HCT116 (cell line): ENCODE measurements at regions not wholly inside any gene's neighbourhood (a gene's known extent, or its start where the extent isn't known, plus 50 kb on each side); places are given as distances from the start of the nearest gene placed in this dataset.

Experiments
- ATAC-seq: fragments of 200-7000 bp; cut with Tn5 transposase; 2 replicates; pipeline ENCODE4 v1.9.1; 2020; ENCODE audit warnings: mild to moderate bottlenecking, moderate library complexity
- BruUV-seq: library from RNA; stranded (reverse); fragments of 400-500 nt; replicated peaks from 2 replicates; lab custom pipeline; 2021; lab: Mats Ljungman, UMichigan
- CTCF ChIA-PET: fragments of 300-600 bp; sonication (Branson Sonifier 250); formaldehyde crosslinking; loops from one replicate; lab custom pipeline; 2021; ENCODE audit warnings: antibody characterized with exemption; lab: Charles Lee
- POLR2A ChIA-PET: fragments of 300-600, 350-600 bp; sonication (Branson Sonifier 250); formaldehyde crosslinking; loops from one replicate; lab custom pipeline; 2021; ENCODE audit warnings: antibody characterized with exemption; lab: Charles Lee
- RAD21 ChIA-PET, 2 experiments: fragments of 300-600 bp; sonication (Branson Sonifier 250); formaldehyde crosslinking; loops; one replicate each; lab custom pipeline; 2023; ENCODE audit warnings: low total read pairs in 2 of 2; ENCODE audit not compliant: uncharacterized antibody in 2 of 2, unreplicated experiment in 2 of 2, low non-redundant PET in 1 of 2; lab: Charles Lee
- DNase-seq: peaks from one replicate; pipeline ENCODE4 v3.0.0-alpha.2; 2010; ENCODE audit warnings: low read depth, low spot score
- H2AFZ ChIP-seq: fragments of 200-600 bp; shearing (Covaris generic), sonication (generic); 2 replicates; pipeline ENCODE4 v1.6.1; 2017; ENCODE audit warnings: low read depth, mixed run types, mixed read lengths, antibody characterized with exemption, low read length; ENCODE audit not compliant: poor library complexity, severe bottlenecking
- H3K27ac ChIP-seq: 2 replicates; pipeline ENCODE4 v1.5.1; 2012; ENCODE audit warnings: low read depth, low read length
- H3K27me3 ChIP-seq: fragments of 200-600 bp; sonication (generic); 2 replicates; pipeline ENCODE4 v1.6.1; 2016; ENCODE audit warnings: mixed run types, low read length, mixed read lengths; ENCODE audit not compliant: insufficient read depth
- H3K36me3 ChIP-seq, 2 experiments: fragments of 200-500 bp in 1 of 2; fragments of 200-600 bp in 1 of 2; sonication (Bioruptor generic) in 1 of 2; sonication (generic) in 1 of 2; 2 replicates each; pipeline versions ENCODE4 v1.5.1 to v1.6.1; 2014 to 2016; ENCODE audit warnings: low read length in 2 of 2, inconsistent platforms in 1 of 2, mixed read lengths in 1 of 2, mixed run types in 1 of 2; ENCODE audit not compliant: insufficient read depth in 2 of 2, control insufficient read depth in 1 of 2
- H3K4me1 ChIP-seq, 2 experiments: fragments of 200-600 bp in 1 of 2; sonication (generic) in 1 of 2; 2 replicates each; pipeline versions ENCODE4 v1.5.1 to v1.6.1; 2012 to 2017; ENCODE audit warnings: low read length in 2 of 2, inconsistent platforms in 1 of 2, mild to moderate bottlenecking in 1 of 2, mixed read lengths in 1 of 2, mixed run types in 1 of 2, moderate library complexity in 1 of 2; ENCODE audit not compliant: insufficient read depth in 2 of 2, control insufficient read depth in 1 of 2
- H3K4me2 ChIP-seq: fragments of 200-600 bp; sonication (generic); 2 replicates; pipeline ENCODE4 v1.6.1; 2017; ENCODE audit warnings: mixed run types, low read length, mixed read lengths
- H3K4me3 ChIP-seq, 2 experiments: fragments of 200-600 bp in 1 of 2; sonication (generic) in 1 of 2; replicated peaks in 1 of 2; 2 replicates each; pipeline ENCODE4 v1.5.1; 2011 to 2016; ENCODE audit warnings: low read length in 2 of 2, control low read depth in 1 of 2, low read depth in 1 of 2, mild to moderate bottlenecking in 1 of 2, mixed read lengths in 1 of 2, mixed run types in 1 of 2
- H3K79me2 ChIP-seq: fragments of 200-600 bp; sonication (generic); 2 replicates; pipeline ENCODE4 v1.6.1; 2017; ENCODE audit warnings: mild to moderate bottlenecking, mixed run types, low read length, moderate library complexity, mixed read lengths; ENCODE audit not compliant: insufficient read depth
- H3K9ac ChIP-seq: fragments of 200-600 bp; sonication (generic); 2 replicates; pipeline ENCODE4 v1.6.1; 2016; ENCODE audit warnings: low read length, mixed read lengths
- H3K9me2 ChIP-seq: fragments of 200-600 bp; sonication (generic), shearing (Covaris generic); 2 replicates; pipeline ENCODE4 v1.6.1; 2017; ENCODE audit warnings: mixed run types, mild to moderate bottlenecking, moderate library complexity; ENCODE audit not compliant: insufficient read depth
- H3K9me3 ChIP-seq, 2 experiments: fragments of 200-500 bp in 1 of 2; fragments of 200-600 bp in 1 of 2; sonication (Bioruptor generic) in 1 of 2; sonication (generic) in 1 of 2; 2 replicates each; pipeline ENCODE4 v1.6.1; 2014 to 2017; ENCODE audit warnings: low read length in 2 of 2, mixed read lengths in 2 of 2, inconsistent platforms in 1 of 2, low read depth in 1 of 2, mild to moderate bottlenecking in 1 of 2, mixed run types in 1 of 2, moderate library complexity in 1 of 2; ENCODE audit not compliant: control insufficient read depth in 1 of 2, insufficient read depth in 1 of 2
- H4K20me1 ChIP-seq: fragments of 200-600 bp; sonication (generic), shearing (Covaris generic); 2 replicates; pipeline ENCODE4 v1.6.1; 2017; ENCODE audit warnings: mixed run types, mild to moderate bottlenecking, moderate library complexity; ENCODE audit not compliant: insufficient read depth
- ELF1 ChIP-seq: IDR thresholded peaks from 2 replicates; pipeline ENCODE4 v1.6.1; 2012; ENCODE audit warnings: low read depth, borderline replicate concordance
- FOSL1 ChIP-seq: IDR thresholded peaks from 2 replicates; pipeline ENCODE4 v1.6.1; 2012; ENCODE audit warnings: low read depth
- SIN3A ChIP-seq: IDR thresholded peaks from 2 replicates; pipeline ENCODE4 v1.6.1; 2012; ENCODE audit warnings: low read depth
- YY1 ChIP-seq: IDR thresholded peaks from 2 replicates; pipeline ENCODE4 v1.6.1; 2011; ENCODE audit warnings: low read length, low read depth, moderate library complexity, mild to moderate bottlenecking; ENCODE audit not compliant: insufficient replicate concordance; ENCODE audit errors: extremely low read depth
- intact Hi-C: fragments of 100-400 bp; cut with micrococcal nuclease; formaldehyde crosslinking; loops from 2 replicates; pipeline ENCODE4 v1.10.0; 2022
- TF ChIP-seq, protein P1 (sequence below): IDR thresholded peaks from 2 replicates; pipeline ENCODE4 v1.6.1; 2012
- TF ChIP-seq, protein P2 (sequence below): IDR thresholded peaks from 2 replicates; pipeline ENCODE4 v1.6.1; 2012

DNA sequence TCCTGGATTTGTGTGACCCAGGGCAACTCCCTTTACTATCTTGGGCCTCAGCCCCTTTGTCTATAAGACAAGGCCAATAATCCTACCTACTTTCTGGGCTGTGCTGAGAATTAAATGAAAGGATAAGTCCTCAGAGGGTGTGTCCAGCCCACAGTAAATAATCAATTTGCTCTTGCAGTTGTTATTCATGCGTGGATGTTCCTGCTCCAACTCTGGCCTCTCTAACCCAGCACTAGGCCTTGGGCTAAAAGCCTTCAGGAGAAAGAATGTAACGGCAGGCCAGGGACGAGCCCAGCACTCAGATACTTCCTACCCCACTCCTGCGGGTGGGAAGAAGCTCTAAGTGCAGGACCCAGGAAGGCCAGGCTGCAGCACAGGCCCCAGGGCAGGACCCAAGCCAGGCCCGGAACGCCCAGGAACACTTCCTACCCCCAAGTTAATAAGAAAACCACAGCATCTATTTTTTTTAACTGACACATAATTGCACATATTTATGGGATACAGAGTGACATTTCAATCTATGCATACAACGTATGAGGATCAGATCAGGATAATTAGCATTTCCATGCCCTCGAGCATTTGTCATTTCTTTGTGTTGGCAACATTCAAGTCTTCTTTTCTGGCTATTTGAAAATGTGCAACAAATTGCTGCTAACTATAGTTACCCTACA lies 179.6 kb upstream of the RBPJ start:
- H4K20me1 ChIP-seq: no peaks in the 10 kb centered on the region
- no peak overlapping the region for H3K4me2 ChIP-seq
- ChIA-PET RAD21 (no interaction called here), POLR2A (no interaction called here), CTCF (no interaction called here)
- H3K4me3 ChIP-seq: no peak overlapping the region
- H3K9me3 ChIP-seq: no peaks in the 10 kb centered on the region
- DNase-seq (no peak), ATAC-seq (no peak)
- H2AFZ ChIP-seq: no peak overlapping the region
- BruUV-seq: no TSS peak
- H3K9me2 ChIP-seq: no peaks in the 10 kb centered on the region
- H3K36me3 ChIP-seq: no peaks in the 10 kb centered on the region
- H3K4me1 ChIP-seq: peaks cover 0 to 5% of the 10 kb centered on the region in 2 experiments; a peak in 1 of 4 replicates
- TF ChIP-seq SIN3A (no peak), FOSL1 (no peak), YY1 (no peak)
- TF ChIP-seq, protein P1, sequence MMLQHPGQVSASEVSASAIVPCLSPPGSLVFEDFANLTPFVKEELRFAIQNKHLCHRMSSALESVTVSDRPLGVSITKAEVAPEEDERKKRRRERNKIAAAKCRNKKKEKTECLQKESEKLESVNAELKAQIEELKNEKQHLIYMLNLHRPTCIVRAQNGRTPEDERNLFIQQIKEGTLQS: no peak
- no peak overlapping the region for H3K27ac ChIP-seq
- H3K27me3 ChIP-seq: no peaks in the 10 kb centered on the region
- intact Hi-C loops: no loop called here
- no peaks in the 10 kb centered on the region for H3K79me2 ChIP-seq
- H3K9ac ChIP-seq: no peak overlapping the region

DNA sequence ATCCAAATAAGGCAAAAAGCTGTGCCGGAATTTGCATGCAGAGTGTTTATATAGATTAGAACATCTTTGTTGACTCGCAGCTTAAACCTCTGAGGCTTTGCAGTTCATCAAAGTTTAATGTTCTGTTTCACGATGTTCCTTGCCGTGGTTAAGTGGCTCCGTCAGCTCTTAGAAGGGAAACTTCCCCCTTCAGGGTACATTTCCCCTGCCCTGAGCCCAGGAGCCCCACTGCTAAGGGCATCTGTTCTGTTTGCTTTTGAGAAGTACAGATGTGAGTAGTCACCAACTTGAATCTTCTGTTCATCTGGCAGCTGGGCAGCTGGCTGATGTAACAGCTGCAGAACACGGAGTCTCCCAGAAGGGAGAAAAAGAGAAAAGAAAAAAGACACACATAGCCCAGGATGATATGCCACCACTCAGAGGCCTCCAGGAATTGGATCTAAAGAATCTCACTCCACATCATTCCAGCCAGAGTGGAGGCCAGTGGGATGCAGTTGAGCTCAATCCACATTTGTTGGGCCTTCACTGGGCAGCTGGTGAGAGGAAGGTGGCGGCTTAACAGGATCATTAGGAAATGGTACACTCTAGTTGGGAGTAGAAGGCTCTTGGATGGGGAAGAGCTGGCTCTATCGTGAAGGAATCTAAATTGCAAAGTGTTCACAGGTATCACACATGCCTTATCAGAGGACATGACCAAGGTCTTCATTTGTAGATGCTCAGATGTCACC lies 178.7 kb upstream of the RBPJ start:
- POLR2A ChIA-PET: no interaction called here
- intact Hi-C loops: no loop called here

More for the DNA sequence above, 178.7 kb upstream of the RBPJ start:
- TF ChIP-seq ELF1 (no peak), SIN3A (no peak)
- TF ChIP-seq, protein P2, sequence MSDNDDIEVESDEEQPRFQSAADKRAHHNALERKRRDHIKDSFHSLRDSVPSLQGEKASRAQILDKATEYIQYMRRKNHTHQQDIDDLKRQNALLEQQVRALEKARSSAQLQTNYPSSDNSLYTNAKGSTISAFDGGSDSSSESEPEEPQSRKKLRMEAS: no peak
- RAD21 ChIA-PET: no interaction called here
- H3K27me3 ChIP-seq: no peaks in the 10 kb centered on the region
- no peak overlapping the region for H3K9ac ChIP-seq
- H3K4me2 ChIP-seq: no peak overlapping the region
- no peaks in the 10 kb centered on the region for H3K9me3 ChIP-seq
- H2AFZ ChIP-seq: no peak overlapping the region
- H3K4me1 ChIP-seq: peaks cover 0 to 5% of the 10 kb centered on the region in 2 experiments; a peak in 1 of 4 replicates
- ATAC-seq (no peak), DNase-seq (no peak)
- no TSS peak for BruUV-seq
- H3K79me2 ChIP-seq: no peaks in the 10 kb centered on the region
- H3K4me3 ChIP-seq: no peak overlapping the region
- no peaks in the 10 kb centered on the region for H4K20me1 ChIP-seq
- no peak overlapping the region for H3K27ac ChIP-seq
- CTCF ChIA-PET: no interaction called here
- H3K36me3 ChIP-seq: no peaks in the 10 kb centered on the region
- no peaks in the 10 kb centered on the region for H3K9me2 ChIP-seq
